ENCODE measurements at regions not wholly inside any gene's neighbourhood (a gene's known extent, or its start where the extent isn't known, plus 50 kb on each side); places are given as distances from the start of the nearest gene placed in this dataset.

- H3K4me1 ChIP-seq (ENCODE audit: insufficient read depth, low read length), result no peaks in the 10 kb centered on the region
- no peaks in the 10 kb centered on the region for H3K36me3 ChIP-seq (ENCODE audit: insufficient read depth, low read length)
- no peak overlapping the region for H3K4me2 ChIP-seq (ENCODE audit: insufficient read depth, low read length)
- no peak overlapping the region for H3K9ac ChIP-seq (ENCODE audit: low read depth, low read length)
- ATAC-seq (ENCODE audit: insufficient read depth, low read depth) (no peak), DNase-seq (no peak)
- no peaks in the 10 kb centered on the region for H3K79me2 ChIP-seq (ENCODE audit: insufficient read depth, low read length)
- no peak overlapping the region for H3K27ac ChIP-seq (ENCODE audit: low read length)
- TF ChIP-seq EZH2 (IDR thresholded peaks at IDR 0.05; ENCODE audit: borderline replicate concordance, low read depth, low read length, severe bottlenecking), result no peak
- TF ChIP-seq, protein P1, sequence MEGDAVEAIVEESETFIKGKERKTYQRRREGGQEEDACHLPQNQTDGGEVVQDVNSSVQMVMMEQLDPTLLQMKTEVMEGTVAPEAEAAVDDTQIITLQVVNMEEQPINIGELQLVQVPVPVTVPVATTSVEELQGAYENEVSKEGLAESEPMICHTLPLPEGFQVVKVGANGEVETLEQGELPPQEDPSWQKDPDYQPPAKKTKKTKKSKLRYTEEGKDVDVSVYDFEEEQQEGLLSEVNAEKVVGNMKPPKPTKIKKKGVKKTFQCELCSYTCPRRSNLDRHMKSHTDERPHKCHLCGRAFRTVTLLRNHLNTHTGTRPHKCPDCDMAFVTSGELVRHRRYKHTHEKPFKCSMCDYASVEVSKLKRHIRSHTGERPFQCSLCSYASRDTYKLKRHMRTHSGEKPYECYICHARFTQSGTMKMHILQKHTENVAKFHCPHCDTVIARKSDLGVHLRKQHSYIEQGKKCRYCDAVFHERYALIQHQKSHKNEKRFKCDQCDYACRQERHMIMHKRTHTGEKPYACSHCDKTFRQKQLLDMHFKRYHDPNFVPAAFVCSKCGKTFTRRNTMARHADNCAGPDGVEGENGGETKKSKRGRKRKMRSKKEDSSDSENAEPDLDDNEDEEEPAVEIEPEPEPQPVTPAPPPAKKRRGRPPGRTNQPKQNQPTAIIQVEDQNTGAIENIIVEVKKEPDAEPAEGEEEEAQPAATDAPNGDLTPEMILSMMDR (IDR thresholded peaks at IDR 0.05; ENCODE audit: borderline replicate concordance, extremely low read depth, low read length, poor library complexity, severe bottlenecking), result no peak
- H2AFZ ChIP-seq (ENCODE audit: low read depth, low read length), result no peak overlapping the region
- peaks cover 17% of the 10 kb centered on the region for H3K9me3 ChIP-seq (ENCODE audit: insufficient read depth, low read length, severe bottlenecking)
- no peak overlapping the region for H3K4me3 ChIP-seq (ENCODE audit: low read depth in 1 of 2, low read length in 2 of 2)
- H4K20me1 ChIP-seq (ENCODE audit: insufficient read depth, low read length), result no peaks in the 10 kb centered on the region
- no peaks in the 10 kb centered on the region for H3K27me3 ChIP-seq (ENCODE audit: insufficient read depth, low read length, poor library complexity)
Measured at GRCh38 chr14:44374906-44375305, 132.2 kb downstream of the FSCB start.

GRCh38 chr14:44372807-44373489, 134.1 kb downstream of the FSCB start:
- Histone ChIP-seq H3K4me2 (ENCODE audit: insufficient read depth, low read length) (no peak overlapping the region), H3K4me3 (ENCODE audit: low read depth in 1 of 2, low read length in 2 of 2) (no peak overlapping the region), H4K20me1 (ENCODE audit: insufficient read depth, low read length) (no peaks in the 10 kb centered on the region), H3K79me2 (ENCODE audit: insufficient read depth, low read length) (no peaks in the 10 kb centered on the region), H3K9ac (ENCODE audit: low read depth, low read length) (no peak overlapping the region), H3K36me3 (ENCODE audit: insufficient read depth, low read length) (no peaks in the 10 kb centered on the region), H3K27ac (ENCODE audit: low read length) (no peak overlapping the region), H2AFZ (ENCODE audit: low read depth, low read length) (no peak overlapping the region), H3K27me3 (ENCODE audit: insufficient read depth, low read length, poor library complexity) (no peaks in the 10 kb centered on the region), H3K9me3 (ENCODE audit: insufficient read depth, low read length, severe bottlenecking) (peaks cover 17% of the 10 kb centered on the region), H3K4me1 (ENCODE audit: insufficient read depth, low read length) (no peaks in the 10 kb centered on the region)
- TF ChIP-seq EZH2 (IDR thresholded peaks at IDR 0.05; ENCODE audit: borderline replicate concordance, low read depth, low read length, severe bottlenecking), result no peak
- TF ChIP-seq, protein P1 (IDR thresholded peaks at IDR 0.05; ENCODE audit: borderline replicate concordance, extremely low read depth, low read length, poor library complexity, severe bottlenecking), result no peak
- DNase-seq (no peak), ATAC-seq (ENCODE audit: insufficient read depth, low read depth) (no peak)

DNA sequence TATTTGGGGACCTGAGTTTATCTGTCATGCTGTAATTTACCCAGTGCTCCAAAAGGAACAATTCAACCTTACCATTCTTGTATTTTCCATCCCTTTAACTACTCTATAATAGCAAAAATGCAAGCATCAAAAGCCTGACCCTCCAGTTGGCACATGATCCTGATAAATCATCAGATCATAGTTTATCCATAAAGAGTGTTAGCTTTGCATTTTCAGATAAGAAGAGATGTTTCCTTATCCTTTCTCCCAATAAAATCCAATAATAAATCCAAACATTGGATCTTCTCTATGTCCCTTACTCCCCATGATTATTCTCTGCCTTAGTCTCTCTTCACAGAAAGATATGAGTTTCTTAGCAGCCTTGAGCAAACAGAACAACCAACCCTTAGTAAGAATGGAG, 134.9 kb downstream of the FSCB start:
- H3K79me2 ChIP-seq (ENCODE audit: insufficient read depth, low read length), result no peaks in the 10 kb centered on the region
- H3K36me3 ChIP-seq (ENCODE audit: insufficient read depth, low read length), result no peaks in the 10 kb centered on the region
- DNase-seq (no peak), ATAC-seq (ENCODE audit: insufficient read depth, low read depth) (no peak)
- H3K4me3 ChIP-seq (ENCODE audit: low read depth in 1 of 2, low read length in 2 of 2), result no peak overlapping the region
- peaks cover 15% of the 10 kb centered on the region for H3K9me3 ChIP-seq (ENCODE audit: insufficient read depth, low read length, severe bottlenecking)
- no peaks in the 10 kb centered on the region for H3K27me3 ChIP-seq (ENCODE audit: insufficient read depth, low read length, poor library complexity)
- H3K4me2 ChIP-seq (ENCODE audit: insufficient read depth, low read length), result no peak overlapping the region
- no peaks in the 10 kb centered on the region for H4K20me1 ChIP-seq (ENCODE audit: insufficient read depth, low read length)
- H3K4me1 ChIP-seq (ENCODE audit: insufficient read depth, low read length), result no peaks in the 10 kb centered on the region
- no peak overlapping the region for H3K9ac ChIP-seq (ENCODE audit: low read depth, low read length)
- no peak overlapping the region for H2AFZ ChIP-seq (ENCODE audit: low read depth, low read length)
- H3K27ac ChIP-seq (ENCODE audit: low read length), result no peak overlapping the region
- TF ChIP-seq, protein P1 (IDR thresholded peaks at IDR 0.05; ENCODE audit: borderline replicate concordance, extremely low read depth, low read length, poor library complexity, severe bottlenecking), result no peak
- no peak for TF ChIP-seq EZH2 (IDR thresholded peaks at IDR 0.05; ENCODE audit: borderline replicate concordance, low read depth, low read length, severe bottlenecking)

Measured in DND-41 (cell line).